GM23248 (cell line): ENCODE measurements at regions not wholly inside any gene's neighbourhood (a gene's known extent, or its start where the extent isn't known, plus 50 kb on each side); places are given as distances from the start of the nearest gene placed in this dataset.

Source experiments
- DNase-seq: peaks from one replicate; pipeline ENCODE4 v3.0.0-alpha.2; 2015
- H2AFZ ChIP-seq: fragments of 200-600 bp; sonication (generic); 2 replicates; pipeline ENCODE4 v1.6.1; 2016; ENCODE audit warnings: antibody characterized with exemption
- H3F3A ChIP-seq: fragments of 200-600 bp; sonication (generic); 2 replicates; pipeline ENCODE4 v1.6.1; 2016; ENCODE audit warnings: mild to moderate bottlenecking, antibody characterized with exemption, mixed run types; ENCODE audit not compliant: insufficient read depth
- H3K27ac ChIP-seq: fragments of 200-600 bp; sonication (generic); 2 replicates; pipeline ENCODE4 v1.5.1; 2016; ENCODE audit warnings: mild to moderate bottlenecking
- H3K27me3 ChIP-seq: fragments of 200-600 bp; sonication (generic); replicated peaks from 2 replicates; pipeline ENCODE4 v1.6.1; 2016; ENCODE audit warnings: mild to moderate bottlenecking; ENCODE audit not compliant: insufficient read depth
- H3K36me3 ChIP-seq: fragments of 200-600 bp; sonication (generic); 2 replicates; pipeline ENCODE4 v1.6.1; 2016; ENCODE audit warnings: low read depth, mild to moderate bottlenecking
- H3K4me1 ChIP-seq: fragments of 200-600 bp; sonication (generic); 2 replicates; pipeline ENCODE4 v1.6.1; 2016; ENCODE audit warnings: mild to moderate bottlenecking; ENCODE audit not compliant: insufficient read depth
- H3K4me2 ChIP-seq: fragments of 200-600 bp; sonication (generic); one replicate; pipeline ENCODE4 v1.6.1; 2016; ENCODE audit warnings: mild to moderate bottlenecking; ENCODE audit not compliant: unreplicated experiment
- H3K4me3 ChIP-seq: fragments of 200-600 bp; sonication (generic); 2 replicates; pipeline ENCODE4 v1.5.1; 2016; ENCODE audit warnings: mild to moderate bottlenecking
- H3K79me2 ChIP-seq: fragments of 200-600 bp; sonication (generic); 2 replicates; pipeline ENCODE4 v1.6.1; 2016; ENCODE audit warnings: mild to moderate bottlenecking; ENCODE audit not compliant: insufficient read depth
- H3K9ac ChIP-seq: fragments of 200-600 bp; sonication (generic); 2 replicates; pipeline ENCODE4 v1.6.1; 2016; ENCODE audit warnings: mild to moderate bottlenecking
- H3K9me2 ChIP-seq: fragments of 200-600 bp; sonication (generic); 2 replicates; pipeline ENCODE4 v1.6.1; 2016; ENCODE audit warnings: mixed run types, mild to moderate bottlenecking, moderate library complexity; ENCODE audit not compliant: insufficient read depth
- H3K9me3 ChIP-seq: fragments of 200-600 bp; sonication (generic); one replicate; pipeline ENCODE4 v1.6.1; 2017; ENCODE audit warnings: low read depth
- H4K20me1 ChIP-seq: fragments of 200-600 bp; sonication (generic); 2 replicates; pipeline ENCODE4 v1.6.0; 2016; ENCODE audit not compliant: insufficient read depth
- EZH2 ChIP-seq: fragments of 200-600 bp; sonication (generic); IDR thresholded peaks from 2 replicates; pipeline ENCODE4 v1.6.1; 2018; ENCODE audit warnings: antibody characterized with exemption, mild to moderate bottlenecking; ENCODE audit not compliant: insufficient read depth, poor library complexity, severe bottlenecking
- EZH2phosphoT487 ChIP-seq: fragments of 200-600 bp; sonication (generic); IDR thresholded peaks from 2 replicates; pipeline ENCODE4 v1.6.1; 2018; ENCODE audit warnings: antibody characterized with exemption, moderate library complexity, mild to moderate bottlenecking, low read depth; ENCODE audit not compliant: insufficient read depth
- WGBS, 2 experiments: methylation state at CpG; one replicate each; pipeline ENCODE4 v1.1.6; 2015 to 2017; ENCODE audit warnings: low lambda C conversion rate in 2 of 2, low coverage in 1 of 2; ENCODE audit errors: missing lambda C conversion rate in 2 of 2; 5-methylcytosine and 5-hydroxymethylcytosine counted together
- in situ Hi-C: fragments of 300-500 bp; cut with MboI; formaldehyde crosslinking; loops from 2 replicates; pipeline ENCODE4 v1.15.0; 2020

DNA sequence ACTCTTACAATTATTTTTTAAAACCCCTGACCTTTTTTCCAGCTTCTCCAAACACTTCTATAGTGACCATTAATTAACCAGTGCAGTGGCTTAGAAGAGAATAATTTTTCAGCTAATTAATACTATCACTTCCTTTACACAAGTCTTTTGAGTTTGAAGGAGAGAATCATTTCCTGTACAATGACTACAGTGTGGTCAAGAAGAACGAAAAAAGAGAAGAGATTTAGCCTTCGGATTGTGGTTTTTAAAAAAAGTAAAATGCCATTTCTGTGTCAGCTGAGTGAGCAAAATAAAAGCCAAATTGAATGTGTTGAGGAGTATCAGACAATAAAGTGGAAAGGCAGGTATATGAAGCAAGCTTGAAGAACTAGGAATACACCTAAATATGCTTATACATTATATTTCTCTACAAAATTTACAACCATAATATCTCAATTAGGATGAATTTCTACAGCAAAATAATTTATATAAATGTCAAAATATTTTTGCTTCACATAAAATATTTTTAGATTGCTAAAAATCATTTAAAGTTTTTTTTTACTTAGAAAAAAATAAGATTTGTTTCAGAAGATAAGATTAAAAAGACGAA is 1155.2 kb upstream of the CNTN5 start:
- Histone ChIP-seq H3K79me2 (no peaks in the 10 kb centered on the region), H4K20me1 (no peaks in the 10 kb centered on the region), H3K27ac (no peak overlapping the region), H3K4me2 (no peak overlapping the region), H3K4me1 (no peaks in the 10 kb centered on the region), H3K36me3 (no peaks in the 10 kb centered on the region), H3F3A (no peaks in the 10 kb centered on the region), H3K9me3 (no peaks in the 10 kb centered on the region), H3K27me3 (no peaks in the 10 kb centered on the region), H2AFZ (no peak overlapping the region), H3K4me3 (no peak overlapping the region), H3K9me2 (no peaks in the 10 kb centered on the region), H3K9ac (no peak overlapping the region)
- 4 to 6% methylated on average over 3 of the region's 3 CpGs for WGBS, 2 experiments
- TF ChIP-seq EZH2phosphoT487 (no peak), EZH2 (no peak)
- in situ Hi-C loops, result no loop called here
- no peak for DNase-seq

DNA sequence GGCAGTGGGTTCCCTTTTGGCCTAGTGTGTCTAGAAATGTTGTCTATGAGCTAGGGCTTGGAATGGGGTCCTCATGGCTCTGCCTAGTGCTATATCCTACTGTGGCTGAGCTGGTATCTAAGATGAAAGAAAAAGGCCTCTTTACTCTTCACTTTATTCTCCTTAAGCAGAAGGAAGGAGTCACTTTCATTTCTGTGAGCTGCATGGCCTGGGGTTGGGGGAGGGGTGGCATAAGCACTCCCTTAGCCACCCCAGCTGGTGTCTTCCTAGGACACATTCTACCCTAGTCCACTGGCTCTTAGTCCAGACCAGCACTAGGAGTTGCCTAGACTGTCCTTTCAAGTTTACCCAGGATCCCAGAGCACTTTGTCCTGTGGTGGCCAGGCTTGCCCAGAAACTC is 1148.9 kb upstream of the CNTN5 start:
- DNase-seq, result no peak
- no peak overlapping the region for H3K27ac ChIP-seq
- H2AFZ ChIP-seq, result no peak overlapping the region
- no peaks in the 10 kb centered on the region for H3K27me3 ChIP-seq
- in situ Hi-C loops, result no loop called here
- H3K9me2 ChIP-seq, result no peaks in the 10 kb centered on the region
- TF ChIP-seq EZH2, result no peak
- TF ChIP-seq EZH2phosphoT487, result no peak
- H3K79me2 ChIP-seq, result no peaks in the 10 kb centered on the region
- no peak overlapping the region for H3K4me3 ChIP-seq
- no peaks in the 10 kb centered on the region for H4K20me1 ChIP-seq
- H3K9me3 ChIP-seq, result no peaks in the 10 kb centered on the region
- no peak overlapping the region for H3K4me2 ChIP-seq
- no peaks in the 10 kb centered on the region for H3K4me1 ChIP-seq
- H3F3A ChIP-seq, result no peaks in the 10 kb centered on the region
- no peaks in the 10 kb centered on the region for H3K36me3 ChIP-seq
- no peak overlapping the region for H3K9ac ChIP-seq

DNA sequence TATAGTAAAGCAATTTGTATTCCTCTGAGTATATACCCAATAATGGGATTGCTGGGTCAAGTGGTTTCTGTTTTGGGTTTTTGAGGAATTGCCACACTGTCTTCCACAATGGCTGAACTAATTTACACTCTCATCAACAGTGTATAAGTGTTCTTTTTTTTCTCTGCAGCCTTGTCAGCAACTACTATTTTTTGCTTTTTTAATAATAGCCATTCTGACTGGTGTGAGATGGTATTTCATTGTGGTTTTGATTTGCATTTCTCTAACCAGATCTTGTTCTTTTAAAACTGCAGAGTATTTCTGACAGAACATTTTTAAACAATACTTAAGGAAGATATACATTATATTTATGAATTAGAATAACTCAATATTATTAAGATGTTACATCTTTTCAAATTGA is 1140.5 kb upstream of the CNTN5 start:
- H2AFZ ChIP-seq, result no peak overlapping the region
- no peaks in the 10 kb centered on the region for H3K9me3 ChIP-seq
- H3K27ac ChIP-seq, result no peak overlapping the region
- H3F3A ChIP-seq, result no peaks in the 10 kb centered on the region
- DNase-seq, result no peak
- no peak overlapping the region for H3K4me2 ChIP-seq
- no peaks in the 10 kb centered on the region for H4K20me1 ChIP-seq
- H3K9me2 ChIP-seq, result no peaks in the 10 kb centered on the region; the same call in 1 of the 2 replicates
- no peaks in the 10 kb centered on the region for H3K79me2 ChIP-seq
- in situ Hi-C loops, result no loop called here
- no peaks in the 10 kb centered on the region; the same call in 1 of the 2 replicates for H3K27me3 ChIP-seq
- H3K9ac ChIP-seq, result no peak overlapping the region
- no peak overlapping the region for H3K4me3 ChIP-seq
- H3K4me1 ChIP-seq, result no peaks in the 10 kb centered on the region
- TF ChIP-seq EZH2phosphoT487 (no peak), EZH2 (no peak)
- no peaks in the 10 kb centered on the region for H3K36me3 ChIP-seq

DNA sequence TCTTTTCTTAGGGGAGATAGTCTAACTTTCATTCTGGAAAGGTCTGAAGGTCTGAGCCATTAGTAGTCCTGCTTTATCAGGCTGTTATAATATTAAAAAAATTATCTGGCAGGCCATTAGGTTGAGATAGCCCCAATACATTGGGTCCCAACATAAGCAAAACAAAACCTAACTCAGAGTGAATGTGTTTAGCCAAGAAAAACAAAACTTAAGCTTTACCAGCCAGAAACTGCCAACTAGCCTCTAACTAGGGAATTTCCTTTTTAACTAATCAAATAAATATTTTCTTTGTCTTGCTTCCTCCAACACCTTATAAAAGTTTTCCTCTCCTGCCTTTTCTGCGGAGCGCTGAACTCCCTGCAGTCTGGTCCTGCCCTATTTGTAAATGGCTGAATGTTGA is 1137.7 kb upstream of the CNTN5 start:
- no peaks in the 10 kb centered on the region; the same call in 1 of the 2 replicates for H3K27me3 ChIP-seq
- no peaks in the 10 kb centered on the region for H3K9me3 ChIP-seq
- H3F3A ChIP-seq, result no peaks in the 10 kb centered on the region
- H3K79me2 ChIP-seq, result no peaks in the 10 kb centered on the region
- H3K4me2 ChIP-seq, result no peak overlapping the region
- no peak overlapping the region for H3K4me3 ChIP-seq
- no peaks in the 10 kb centered on the region for H3K36me3 ChIP-seq
- no peaks in the 10 kb centered on the region for H4K20me1 ChIP-seq
- 30 to 46% methylated on average over 2 of the region's 2 CpGs for WGBS, 2 experiments
- no peak for DNase-seq
- TF ChIP-seq EZH2phosphoT487 (no peak), EZH2 (no peak)
- H3K9me2 ChIP-seq, result no peaks in the 10 kb centered on the region; the same call in 1 of the 2 replicates
- no peak overlapping the region for H3K9ac ChIP-seq
- no peak overlapping the region for H3K27ac ChIP-seq
- H2AFZ ChIP-seq, result no peak overlapping the region
- H3K4me1 ChIP-seq, result no peaks in the 10 kb centered on the region
- in situ Hi-C loops, result no loop called here

DNA sequence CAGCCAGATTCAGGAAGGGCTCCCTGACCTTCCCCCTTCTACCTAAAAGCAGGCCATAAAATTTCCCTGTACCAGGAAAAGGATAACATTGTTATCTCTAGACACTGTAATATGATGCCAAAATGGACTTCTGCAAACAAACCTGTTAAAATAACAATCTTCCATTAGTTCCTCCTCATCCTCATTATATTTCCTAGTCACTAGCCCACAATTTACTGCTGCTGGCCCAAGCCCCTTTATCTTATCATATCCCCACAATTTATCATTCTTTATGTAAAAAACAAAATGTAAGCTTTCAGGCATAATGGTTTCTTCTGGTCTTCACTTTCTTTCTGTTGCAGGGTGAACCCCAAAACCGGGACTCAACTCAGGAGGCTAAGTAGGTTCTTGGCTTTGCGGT is 1132.1 kb upstream of the CNTN5 start:
- 42 to 44% methylated on average over 2 of the region's 2 CpGs for WGBS, 2 experiments
- no peaks in the 10 kb centered on the region for H3K36me3 ChIP-seq

More for the DNA sequence above, 1132.1 kb upstream of the CNTN5 start:
- H3K4me3 ChIP-seq, result no peak overlapping the region
- no peaks in the 10 kb centered on the region for H4K20me1 ChIP-seq
- H3K9ac ChIP-seq, result no peak overlapping the region
- no peaks in the 10 kb centered on the region for H3K9me3 ChIP-seq
- H3K4me1 ChIP-seq, result no peaks in the 10 kb centered on the region
- in situ Hi-C loops, result no loop called here
- TF ChIP-seq EZH2 (no peak), EZH2phosphoT487 (no peak)
- no peaks in the 10 kb centered on the region for H3K9me2 ChIP-seq
- H3F3A ChIP-seq, result no peaks in the 10 kb centered on the region
- H2AFZ ChIP-seq, result no peak overlapping the region
- H3K27me3 ChIP-seq, result no peaks in the 10 kb centered on the region; the same call in 1 of the 2 replicates
- no peak overlapping the region for H3K27ac ChIP-seq
- no peaks in the 10 kb centered on the region for H3K79me2 ChIP-seq
- DNase-seq, result no peak
- H3K4me2 ChIP-seq, result no peak overlapping the region
